ENCODE measurements at regions not wholly inside any gene's neighbourhood (a gene's known extent, or its start where the extent isn't known, plus 50 kb on each side); places are given as distances from the start of the nearest gene placed in this dataset.

DNA sequence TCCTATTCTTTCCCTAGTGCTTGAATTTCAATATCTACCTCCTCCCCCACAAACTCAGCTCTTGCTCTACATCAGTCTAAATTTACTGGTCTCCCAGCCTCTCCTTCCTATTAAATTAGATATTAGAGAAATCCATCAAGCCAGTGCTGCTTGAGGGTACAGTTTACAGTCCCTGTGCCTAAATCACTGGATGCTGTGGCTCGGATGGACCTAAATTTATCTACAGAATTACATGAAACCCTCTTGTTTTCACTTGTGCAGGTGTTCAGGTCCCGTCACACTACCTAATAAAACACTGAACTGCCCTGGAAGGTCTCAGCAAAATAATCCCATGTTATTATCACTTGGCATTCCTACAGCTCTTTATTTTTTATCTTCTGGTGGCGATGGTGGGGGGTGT lies 134.7 kb upstream of the E2F8 start:
- TF ChIP-seq, protein P1, sequence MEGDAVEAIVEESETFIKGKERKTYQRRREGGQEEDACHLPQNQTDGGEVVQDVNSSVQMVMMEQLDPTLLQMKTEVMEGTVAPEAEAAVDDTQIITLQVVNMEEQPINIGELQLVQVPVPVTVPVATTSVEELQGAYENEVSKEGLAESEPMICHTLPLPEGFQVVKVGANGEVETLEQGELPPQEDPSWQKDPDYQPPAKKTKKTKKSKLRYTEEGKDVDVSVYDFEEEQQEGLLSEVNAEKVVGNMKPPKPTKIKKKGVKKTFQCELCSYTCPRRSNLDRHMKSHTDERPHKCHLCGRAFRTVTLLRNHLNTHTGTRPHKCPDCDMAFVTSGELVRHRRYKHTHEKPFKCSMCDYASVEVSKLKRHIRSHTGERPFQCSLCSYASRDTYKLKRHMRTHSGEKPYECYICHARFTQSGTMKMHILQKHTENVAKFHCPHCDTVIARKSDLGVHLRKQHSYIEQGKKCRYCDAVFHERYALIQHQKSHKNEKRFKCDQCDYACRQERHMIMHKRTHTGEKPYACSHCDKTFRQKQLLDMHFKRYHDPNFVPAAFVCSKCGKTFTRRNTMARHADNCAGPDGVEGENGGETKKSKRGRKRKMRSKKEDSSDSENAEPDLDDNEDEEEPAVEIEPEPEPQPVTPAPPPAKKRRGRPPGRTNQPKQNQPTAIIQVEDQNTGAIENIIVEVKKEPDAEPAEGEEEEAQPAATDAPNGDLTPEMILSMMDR (IDR thresholded peaks at IDR 0.05; ENCODE audit: low read depth, low read length, missing control alignments) = no peak
- no peak overlapping the region for H3K4me3 ChIP-seq (ENCODE audit: low read depth, low read length)
- no peak for DNase-seq (ENCODE audit: low read depth)

DNA sequence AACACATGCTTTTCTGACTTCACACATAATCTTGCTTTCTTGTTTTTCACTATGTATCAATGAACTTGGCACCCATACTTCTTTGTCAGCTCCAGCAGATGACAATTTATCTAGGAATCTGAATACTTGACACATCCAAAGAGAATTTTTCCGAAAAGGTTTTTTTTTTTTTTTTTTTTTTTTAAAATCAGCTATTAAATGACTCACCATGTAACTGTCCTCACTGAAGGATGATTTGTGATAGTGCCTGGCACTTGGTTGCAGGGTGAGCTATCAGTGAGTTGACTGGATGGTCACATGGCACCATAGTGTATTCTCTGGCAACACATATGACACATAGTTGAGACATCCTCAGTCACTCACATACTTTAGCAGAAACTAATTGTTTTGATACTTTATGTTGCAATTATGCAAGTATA lies 133.4 kb upstream of the E2F8 start:
- TF ChIP-seq, protein P1 (IDR thresholded peaks at IDR 0.05; ENCODE audit: low read depth, low read length, missing control alignments) = no peak
- DNase-seq (ENCODE audit: low read depth) = no peak
- H3K4me3 ChIP-seq (ENCODE audit: low read depth, low read length) = no peak overlapping the region

DNA sequence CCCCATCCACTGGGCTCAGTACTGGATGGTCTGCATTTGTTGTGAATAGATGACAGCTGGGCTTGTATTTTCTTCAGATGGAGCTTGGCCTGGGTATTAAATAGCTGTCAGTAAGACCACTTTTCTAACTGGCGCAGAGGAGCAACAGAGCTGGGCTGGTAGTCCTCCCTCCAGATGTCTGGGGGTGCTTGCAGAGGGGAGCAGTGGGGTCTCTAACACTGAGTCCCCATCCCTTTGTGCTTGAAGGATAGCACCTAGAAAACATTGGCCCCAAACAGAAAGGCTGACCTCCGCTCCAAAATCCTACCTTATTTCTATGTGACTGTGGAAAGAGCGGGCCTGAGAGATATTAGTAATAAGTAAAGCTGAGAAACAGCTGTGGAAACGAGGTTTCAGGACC lies 131.6 kb upstream of the E2F8 start:
- TF ChIP-seq, protein P1 (IDR thresholded peaks at IDR 0.05; ENCODE audit: low read depth, low read length, missing control alignments) = no peak
- H3K4me3 ChIP-seq (ENCODE audit: low read depth, low read length) = no peak overlapping the region
- DNase-seq (ENCODE audit: low read depth) = no peak

DNA sequence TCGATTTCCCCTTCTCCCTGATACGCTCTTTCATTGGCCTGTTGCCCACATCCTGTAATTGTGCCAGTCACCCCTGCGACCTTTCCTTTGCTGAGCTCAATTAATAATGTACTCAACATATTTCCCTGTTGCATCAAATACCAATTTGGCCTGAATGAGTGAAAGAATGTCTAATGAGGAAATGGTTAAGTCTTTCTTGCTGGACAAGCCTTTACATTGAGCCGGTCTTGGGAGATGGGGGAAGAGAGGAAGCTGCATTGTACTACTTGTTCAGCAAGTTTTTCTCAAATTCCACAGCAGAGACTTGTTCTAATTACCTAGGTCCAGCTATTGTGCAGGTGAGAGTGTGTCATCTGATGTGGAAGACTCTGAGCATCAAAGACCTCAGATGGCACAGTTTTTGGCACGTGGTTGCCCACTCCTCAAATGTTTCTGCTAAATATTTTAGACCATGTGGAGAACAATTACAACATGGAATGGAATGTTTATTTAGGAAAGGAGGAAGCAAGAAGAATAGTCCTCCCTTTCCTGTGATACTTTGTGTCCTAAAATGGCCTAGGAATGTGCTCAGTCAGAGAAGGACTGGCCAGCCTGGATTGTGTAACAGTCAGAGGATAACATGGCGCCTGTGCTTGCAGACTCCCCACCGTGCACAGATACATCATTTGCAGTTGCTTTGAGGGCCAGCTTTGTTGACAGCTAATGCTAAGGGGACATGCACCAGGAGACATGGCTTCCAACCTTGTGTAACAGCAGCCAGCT lies 129.5 kb upstream of the E2F8 start:
- TF ChIP-seq, protein P1 (IDR thresholded peaks at IDR 0.05; ENCODE audit: low read depth, low read length, missing control alignments) = no peak
- no peak overlapping the region for H3K4me3 ChIP-seq (ENCODE audit: low read depth, low read length)
- no peak for DNase-seq (ENCODE audit: low read depth)

DNA sequence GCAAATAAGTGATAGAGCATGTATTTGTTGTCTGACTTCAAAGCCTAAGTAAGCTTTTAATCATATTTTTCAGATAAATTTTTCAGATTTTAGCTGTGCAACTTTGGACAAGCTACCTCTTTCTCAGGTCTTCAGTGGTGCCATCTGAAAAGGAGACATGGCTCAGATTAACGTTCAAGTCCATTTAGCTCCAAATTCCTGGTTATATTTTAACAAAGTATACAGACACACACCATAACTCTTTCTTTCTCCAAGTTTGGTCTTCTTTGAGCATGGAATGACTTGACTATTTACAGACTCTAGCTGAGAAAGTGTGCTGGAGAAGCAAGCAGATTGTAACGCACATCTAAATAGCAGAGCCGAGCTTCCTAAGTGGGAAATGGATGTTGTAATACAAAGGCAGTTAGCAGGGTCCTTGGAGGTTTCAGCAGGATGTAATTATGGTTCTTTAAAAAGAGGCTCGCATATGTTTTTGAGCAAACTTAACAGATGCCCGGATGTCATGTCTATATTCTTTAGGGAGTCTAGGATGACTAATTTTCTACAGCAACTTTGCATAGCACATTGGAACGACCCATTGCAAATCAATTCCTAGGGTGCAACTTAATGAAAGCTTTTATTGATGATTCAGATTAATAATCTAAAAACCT lies 128.1 kb upstream of the E2F8 start:
- TF ChIP-seq, protein P1 (IDR thresholded peaks at IDR 0.05; ENCODE audit: low read depth, low read length, missing control alignments) = no peak
- no peak for DNase-seq (ENCODE audit: low read depth)
- H3K4me3 ChIP-seq (ENCODE audit: low read depth, low read length) = no peak overlapping the region

DNA sequence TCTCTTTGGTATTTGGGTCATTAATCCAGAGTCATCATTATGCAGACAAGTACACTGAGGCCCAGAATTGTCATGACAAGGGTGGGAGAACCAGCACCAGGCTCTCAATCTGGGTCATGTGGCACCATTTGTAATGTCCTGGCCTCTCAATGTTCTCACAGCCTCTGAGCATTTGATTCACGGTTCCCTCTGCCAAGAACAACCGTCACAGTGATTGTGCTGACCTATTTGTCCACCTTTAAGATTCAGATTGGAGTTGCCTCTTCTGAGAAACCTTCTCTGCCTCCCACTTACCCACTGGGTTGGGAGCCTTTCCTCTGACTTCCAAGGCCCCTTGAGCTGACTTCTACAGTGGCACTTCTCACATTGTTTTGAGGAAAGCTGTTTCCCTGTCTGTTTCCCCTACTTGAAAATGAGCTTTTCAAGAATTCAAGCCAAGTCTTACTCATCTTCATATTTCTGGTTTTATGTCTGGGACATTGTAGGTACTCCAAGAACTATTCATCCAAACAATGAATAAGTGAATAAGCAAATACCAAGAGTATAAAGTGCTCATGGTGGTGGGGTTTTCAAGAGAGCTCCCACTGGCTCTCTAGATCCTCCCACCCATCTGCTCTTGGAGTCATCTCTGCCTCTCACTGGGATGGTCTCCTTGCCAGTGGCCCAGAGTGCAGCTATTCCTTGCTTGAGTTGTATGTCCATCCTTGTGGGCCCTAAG lies 126.4 kb upstream of the E2F8 start:
- TF ChIP-seq, protein P1 (IDR thresholded peaks at IDR 0.05; ENCODE audit: low read depth, low read length, missing control alignments) = no peak
- H3K4me3 ChIP-seq (ENCODE audit: low read depth, low read length) = no peak overlapping the region
- DNase-seq (ENCODE audit: low read depth) = no peak

All from GM12864 (cell line).